ENCODE measurements at regions not wholly inside any gene's neighbourhood (a gene's known extent, or its start where the extent isn't known, plus 50 kb on each side); places are given as distances from the start of the nearest gene placed in this dataset.

DNA sequence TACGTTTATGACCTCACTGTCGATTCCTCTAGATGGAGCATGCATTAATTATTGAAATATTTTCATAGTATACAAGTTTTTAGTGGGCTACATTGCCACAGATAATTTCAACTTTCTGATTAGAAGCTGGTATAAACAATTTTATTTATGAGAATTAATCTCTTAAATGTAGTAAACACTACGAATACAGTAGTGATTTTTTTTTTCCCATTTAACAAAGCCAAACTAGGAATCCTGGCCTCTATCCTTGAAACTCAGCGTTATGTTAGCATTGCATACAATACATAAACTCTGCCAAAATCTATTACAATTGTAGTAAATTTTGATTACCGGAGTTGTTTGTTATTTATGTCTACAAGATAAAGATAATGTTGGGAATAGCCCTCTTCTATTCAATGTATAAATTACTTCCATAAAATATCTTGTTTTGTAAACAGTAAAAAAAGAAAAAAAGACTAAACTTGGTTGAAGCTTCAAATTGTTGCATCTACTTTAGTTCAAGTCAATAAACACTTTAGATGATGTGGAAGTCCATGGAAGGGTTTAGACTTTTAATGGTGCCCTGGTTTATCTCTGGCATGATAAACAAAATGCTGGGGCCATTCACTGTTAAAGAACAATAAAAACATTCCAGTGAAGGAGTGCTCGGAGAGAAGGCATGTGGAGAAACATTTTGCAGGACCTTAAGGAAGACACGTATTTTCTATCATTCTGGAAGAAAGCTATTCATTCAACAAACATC is 77.3 kb upstream of the NR2F2 start:
- Histone ChIP-seq H3K36me3 (ENCODE audit: low read depth) (no peaks in the 10 kb centered on the region), H3K4me3 (ENCODE audit: severe bottlenecking) (no peak overlapping the region), H3K4me1 (ENCODE audit: insufficient read depth, poor library complexity, severe bottlenecking) (no peaks in the 10 kb centered on the region), H3K27me3 (ENCODE audit: insufficient read depth, poor library complexity, severe bottlenecking) (no peaks in the 10 kb centered on the region), H3K27ac (ENCODE audit: poor library complexity, severe bottlenecking) (no peak overlapping the region), H3K9me3 (ENCODE audit: severe bottlenecking) (no peaks in the 10 kb centered on the region)
- ATAC-seq (ENCODE audit: low read depth) (no peak), DNase-seq (ENCODE audit: low spot score) (no peak)
- TF ChIP-seq, protein P1, sequence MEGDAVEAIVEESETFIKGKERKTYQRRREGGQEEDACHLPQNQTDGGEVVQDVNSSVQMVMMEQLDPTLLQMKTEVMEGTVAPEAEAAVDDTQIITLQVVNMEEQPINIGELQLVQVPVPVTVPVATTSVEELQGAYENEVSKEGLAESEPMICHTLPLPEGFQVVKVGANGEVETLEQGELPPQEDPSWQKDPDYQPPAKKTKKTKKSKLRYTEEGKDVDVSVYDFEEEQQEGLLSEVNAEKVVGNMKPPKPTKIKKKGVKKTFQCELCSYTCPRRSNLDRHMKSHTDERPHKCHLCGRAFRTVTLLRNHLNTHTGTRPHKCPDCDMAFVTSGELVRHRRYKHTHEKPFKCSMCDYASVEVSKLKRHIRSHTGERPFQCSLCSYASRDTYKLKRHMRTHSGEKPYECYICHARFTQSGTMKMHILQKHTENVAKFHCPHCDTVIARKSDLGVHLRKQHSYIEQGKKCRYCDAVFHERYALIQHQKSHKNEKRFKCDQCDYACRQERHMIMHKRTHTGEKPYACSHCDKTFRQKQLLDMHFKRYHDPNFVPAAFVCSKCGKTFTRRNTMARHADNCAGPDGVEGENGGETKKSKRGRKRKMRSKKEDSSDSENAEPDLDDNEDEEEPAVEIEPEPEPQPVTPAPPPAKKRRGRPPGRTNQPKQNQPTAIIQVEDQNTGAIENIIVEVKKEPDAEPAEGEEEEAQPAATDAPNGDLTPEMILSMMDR (IDR thresholded peaks at IDR 0.05; ENCODE audit: poor library complexity, severe bottlenecking) = no peak

DNA sequence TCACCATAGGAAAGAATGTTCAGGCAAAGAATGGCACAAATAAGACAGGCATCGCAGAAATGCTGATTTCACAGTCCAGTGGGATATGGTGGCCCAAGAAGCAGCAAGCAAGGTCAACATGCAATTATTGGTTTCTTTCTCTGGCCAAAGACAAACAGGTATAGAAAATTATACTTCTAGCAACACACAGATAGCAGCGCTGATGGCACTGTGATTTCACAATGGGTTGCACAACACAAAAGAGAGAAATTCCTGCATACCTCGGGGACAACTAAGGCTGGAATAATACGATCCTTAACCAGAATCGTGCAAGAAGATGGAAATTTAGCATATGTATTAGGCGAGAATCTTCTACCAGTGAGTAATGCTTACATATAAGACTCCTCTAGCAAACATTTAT is 76.3 kb upstream of the NR2F2 start:
- H3K36me3 ChIP-seq (ENCODE audit: low read depth) = no peaks in the 10 kb centered on the region
- H3K9me3 ChIP-seq (ENCODE audit: severe bottlenecking) = no peaks in the 10 kb centered on the region
- no peaks in the 10 kb centered on the region for H3K27me3 ChIP-seq (ENCODE audit: insufficient read depth, poor library complexity, severe bottlenecking)
- ATAC-seq (ENCODE audit: low read depth) (no peak), DNase-seq (ENCODE audit: low spot score) (no peak)
- no peaks in the 10 kb centered on the region for H3K4me1 ChIP-seq (ENCODE audit: insufficient read depth, poor library complexity, severe bottlenecking)
- TF ChIP-seq, protein P1 (IDR thresholded peaks at IDR 0.05; ENCODE audit: poor library complexity, severe bottlenecking) = no peak
- H3K4me3 ChIP-seq (ENCODE audit: severe bottlenecking) = no peak overlapping the region
- no peak overlapping the region for H3K27ac ChIP-seq (ENCODE audit: poor library complexity, severe bottlenecking)

DNA sequence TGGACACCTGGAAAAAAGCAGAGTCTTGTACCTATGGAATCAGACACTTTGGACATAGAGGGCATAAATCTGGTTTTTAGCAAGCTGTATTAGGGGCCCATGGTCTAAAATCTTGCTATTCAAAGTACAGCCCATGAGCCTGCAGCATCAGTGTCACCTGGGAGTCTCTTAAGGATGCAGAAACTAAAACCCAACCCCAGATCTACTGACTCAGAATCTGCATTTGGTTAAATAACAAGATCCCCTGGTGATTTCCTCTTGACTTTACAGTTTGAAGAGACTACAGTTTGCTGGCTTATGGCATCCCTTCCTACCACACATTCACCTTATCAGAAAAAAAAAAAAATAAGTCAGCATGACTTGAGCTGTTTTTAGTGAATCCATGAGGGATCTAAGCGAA is 74.9 kb upstream of the NR2F2 start:
- no peaks in the 10 kb centered on the region for H3K27me3 ChIP-seq (ENCODE audit: insufficient read depth, poor library complexity, severe bottlenecking)
- H3K4me1 ChIP-seq (ENCODE audit: insufficient read depth, poor library complexity, severe bottlenecking) = no peaks in the 10 kb centered on the region
- TF ChIP-seq, protein P1 (IDR thresholded peaks at IDR 0.05; ENCODE audit: poor library complexity, severe bottlenecking) = no peak
- DNase-seq (ENCODE audit: low spot score) (no peak), ATAC-seq (ENCODE audit: low read depth) (no peak)
- no peaks in the 10 kb centered on the region for H3K36me3 ChIP-seq (ENCODE audit: low read depth)
- H3K9me3 ChIP-seq (ENCODE audit: severe bottlenecking) = no peaks in the 10 kb centered on the region
- H3K27ac ChIP-seq (ENCODE audit: poor library complexity, severe bottlenecking) = no peak overlapping the region
- no peak overlapping the region for H3K4me3 ChIP-seq (ENCODE audit: severe bottlenecking)

DNA sequence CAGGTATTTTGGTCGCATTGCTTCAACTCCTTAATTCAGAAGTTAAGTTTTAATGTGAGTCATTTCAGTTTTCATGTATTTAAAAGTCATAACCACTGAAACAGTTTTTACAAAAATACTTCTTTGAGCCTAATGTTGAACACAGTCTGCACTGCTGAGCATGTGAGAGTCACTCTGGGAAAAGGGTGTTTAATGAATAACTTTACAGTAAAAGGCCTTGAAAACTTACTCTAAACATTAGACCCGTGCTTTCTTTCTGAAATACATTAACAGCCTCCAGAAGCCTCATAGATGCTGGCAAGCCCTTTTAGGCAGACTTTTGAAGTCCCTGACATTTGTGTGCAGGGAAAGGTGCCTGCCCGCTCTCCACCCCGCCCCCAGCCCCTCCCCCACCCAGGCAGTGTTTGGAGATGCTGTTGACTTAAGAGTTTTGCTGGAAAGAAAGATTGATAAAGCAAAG is 68.9 kb upstream of the NR2F2 start:
- no peak overlapping the region for H3K27ac ChIP-seq (ENCODE audit: poor library complexity, severe bottlenecking)
- H3K27me3 ChIP-seq (ENCODE audit: insufficient read depth, poor library complexity, severe bottlenecking) = no peaks in the 10 kb centered on the region
- TF ChIP-seq, protein P1 (IDR thresholded peaks at IDR 0.05; ENCODE audit: poor library complexity, severe bottlenecking) = no peak
- no peaks in the 10 kb centered on the region for H3K9me3 ChIP-seq (ENCODE audit: severe bottlenecking)
- H3K4me1 ChIP-seq (ENCODE audit: insufficient read depth, poor library complexity, severe bottlenecking) = peaks cover 23% of the 10 kb centered on the region
- H3K4me3 ChIP-seq (ENCODE audit: severe bottlenecking) = no peak overlapping the region
- H3K36me3 ChIP-seq (ENCODE audit: low read depth) = no peaks in the 10 kb centered on the region
- DNase-seq (ENCODE audit: low spot score) (no peak), ATAC-seq (ENCODE audit: low read depth) (no peak)

DNA sequence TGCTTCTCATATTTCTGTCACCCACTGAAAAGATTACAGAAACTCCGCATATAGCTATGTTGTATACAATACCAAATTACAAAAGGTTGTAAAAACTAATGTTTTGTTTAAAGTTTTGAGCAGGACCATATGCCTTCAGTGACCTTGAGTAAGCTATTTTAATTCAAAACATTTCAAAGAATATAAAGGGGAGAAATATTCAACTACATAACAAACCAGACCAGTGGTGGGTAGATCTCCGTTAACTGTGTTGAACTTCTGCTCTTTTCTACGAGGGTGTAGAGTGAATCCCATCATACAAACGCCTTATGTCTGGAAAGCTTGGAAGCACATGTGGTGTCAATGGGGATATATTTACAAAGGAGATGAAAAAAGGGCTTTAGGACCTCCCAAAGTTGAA is 68.4 kb upstream of the NR2F2 start:
- TF ChIP-seq, protein P1 (IDR thresholded peaks at IDR 0.05; ENCODE audit: poor library complexity, severe bottlenecking) = no peak
- no peak overlapping the region for H3K27ac ChIP-seq (ENCODE audit: poor library complexity, severe bottlenecking)
- H3K4me1 ChIP-seq (ENCODE audit: insufficient read depth, poor library complexity, severe bottlenecking) = peaks cover 23% of the 10 kb centered on the region
- no peak for ATAC-seq (ENCODE audit: low read depth)
- H3K9me3 ChIP-seq (ENCODE audit: severe bottlenecking) = no peaks in the 10 kb centered on the region
- DNase-seq (ENCODE audit: low spot score) = no peak
- no peaks in the 10 kb centered on the region for H3K27me3 ChIP-seq (ENCODE audit: insufficient read depth, poor library complexity, severe bottlenecking)
- no peak overlapping the region for H3K4me3 ChIP-seq (ENCODE audit: severe bottlenecking)
- H3K36me3 ChIP-seq (ENCODE audit: low read depth) = no peaks in the 10 kb centered on the region
